ENCODE measurements at regions not wholly inside any gene's neighbourhood (a gene's known extent, or its start where the extent isn't known, plus 50 kb on each side); places are given as distances from the start of the nearest gene placed in this dataset.

GRCh38 chr5:97891971-97892370, 708.9 kb upstream of the RIOK2 start:
- peaks cover 0 to 5% of the 10 kb centered on the region in 2 donors for H3K9me3 ChIP-seq (replicated peaks in 1 of 2; ENCODE audit: control insufficient read depth in 1 of 2, insufficient read depth in 1 of 2, low read length in 2 of 2)
- no peak overlapping the region for H3K9ac ChIP-seq (ENCODE audit: insufficient read depth, low read length, poor library complexity, severe bottlenecking)
- no peaks in the 10 kb centered on the region for H3K4me1 ChIP-seq (ENCODE audit: control insufficient read depth in 1 of 2, insufficient read depth in 2 of 2, low read length in 2 of 2)
- H3K4me3 ChIP-seq (replicated peaks in 1 of 3; ENCODE audit: low read depth in 2 of 3, low read length in 3 of 3): no peak overlapping the region
- DNase-seq: no peak
- H3K27ac Mint-ChIP-seq: no peak overlapping the region
- H3K79me2 ChIP-seq (ENCODE audit: insufficient read depth, low read length): no peaks in the 10 kb centered on the region
- no peak overlapping the region for H3K27ac ChIP-seq (ENCODE audit: low read depth in 1 of 2, low read length in 2 of 2)
- no peaks in the 10 kb centered on the region for H4K20me1 ChIP-seq (ENCODE audit: insufficient read depth, low read length)
- intact Hi-C loops (cut with micrococcal nuclease): no loop called here
- peaks cover 0 to 8% (median 5%) of the 10 kb centered on the region in 7 donors for H3K9me3 Mint-ChIP-seq
- no peaks in the 10 kb centered on the region for H3K27me3 Mint-ChIP-seq (ENCODE audit: low read depth in 3 of 3)
- H3K4me2 ChIP-seq (replicated peaks; ENCODE audit: extremely low read depth, low read length, poor library complexity, severe bottlenecking): no peak overlapping the region
- no peaks in the 10 kb centered on the region for H3K4me1 Mint-ChIP-seq
- no peaks in the 10 kb centered on the region for H3K36me3 ChIP-seq (replicated peaks in 1 of 2; ENCODE audit: control insufficient read depth in 1 of 2, insufficient read depth in 2 of 2, low read length in 2 of 2)
- H2AFZ ChIP-seq (ENCODE audit: insufficient read depth, low read depth, low read length, poor library complexity, severe bottlenecking): no peak overlapping the region
- H3K27me3 ChIP-seq (ENCODE audit: control insufficient read depth in 2 of 2, insufficient read depth in 2 of 2, low read length in 2 of 2): no peaks in the 10 kb centered on the region
- no peak overlapping the region for H3K4me3 Mint-ChIP-seq
- TF ChIP-seq, protein P1, sequence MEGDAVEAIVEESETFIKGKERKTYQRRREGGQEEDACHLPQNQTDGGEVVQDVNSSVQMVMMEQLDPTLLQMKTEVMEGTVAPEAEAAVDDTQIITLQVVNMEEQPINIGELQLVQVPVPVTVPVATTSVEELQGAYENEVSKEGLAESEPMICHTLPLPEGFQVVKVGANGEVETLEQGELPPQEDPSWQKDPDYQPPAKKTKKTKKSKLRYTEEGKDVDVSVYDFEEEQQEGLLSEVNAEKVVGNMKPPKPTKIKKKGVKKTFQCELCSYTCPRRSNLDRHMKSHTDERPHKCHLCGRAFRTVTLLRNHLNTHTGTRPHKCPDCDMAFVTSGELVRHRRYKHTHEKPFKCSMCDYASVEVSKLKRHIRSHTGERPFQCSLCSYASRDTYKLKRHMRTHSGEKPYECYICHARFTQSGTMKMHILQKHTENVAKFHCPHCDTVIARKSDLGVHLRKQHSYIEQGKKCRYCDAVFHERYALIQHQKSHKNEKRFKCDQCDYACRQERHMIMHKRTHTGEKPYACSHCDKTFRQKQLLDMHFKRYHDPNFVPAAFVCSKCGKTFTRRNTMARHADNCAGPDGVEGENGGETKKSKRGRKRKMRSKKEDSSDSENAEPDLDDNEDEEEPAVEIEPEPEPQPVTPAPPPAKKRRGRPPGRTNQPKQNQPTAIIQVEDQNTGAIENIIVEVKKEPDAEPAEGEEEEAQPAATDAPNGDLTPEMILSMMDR (IDR thresholded peaks at IDR 0.05): no peak
- no peaks in the 10 kb centered on the region for H3K36me3 Mint-ChIP-seq

GRCh38 chr5:97903742-97904141, 720.7 kb upstream of the RIOK2 start:
- H3K27me3 Mint-ChIP-seq (ENCODE audit: low read depth in 3 of 3): no peaks in the 10 kb centered on the region
- Histone ChIP-seq H3K36me3 (replicated peaks in 1 of 2; ENCODE audit: control insufficient read depth in 1 of 2, insufficient read depth in 2 of 2, low read length in 2 of 2) (no peaks in the 10 kb centered on the region), H3K9me3 (replicated peaks in 1 of 2; ENCODE audit: control insufficient read depth in 1 of 2, insufficient read depth in 1 of 2, low read length in 2 of 2) (peaks cover 16 to 22% of the 10 kb centered on the region in 2 donors), H3K4me3 (replicated peaks in 1 of 3; ENCODE audit: low read depth in 2 of 3, low read length in 3 of 3) (no peak overlapping the region), H4K20me1 (ENCODE audit: insufficient read depth, low read length) (no peaks in the 10 kb centered on the region), H3K27ac (ENCODE audit: low read depth in 1 of 2, low read length in 2 of 2) (no peak overlapping the region), H3K9ac (ENCODE audit: insufficient read depth, low read length, poor library complexity, severe bottlenecking) (no peak overlapping the region), H3K4me1 (ENCODE audit: control insufficient read depth in 1 of 2, insufficient read depth in 2 of 2, low read length in 2 of 2) (no peaks in the 10 kb centered on the region), H2AFZ (ENCODE audit: insufficient read depth, low read depth, low read length, poor library complexity, severe bottlenecking) (no peak overlapping the region), H3K27me3 (ENCODE audit: control insufficient read depth in 2 of 2, insufficient read depth in 2 of 2, low read length in 2 of 2) (no peaks in the 10 kb centered on the region), H3K4me2 (replicated peaks; ENCODE audit: extremely low read depth, low read length, poor library complexity, severe bottlenecking) (no peak overlapping the region), H3K79me2 (ENCODE audit: insufficient read depth, low read length) (no peaks in the 10 kb centered on the region)
- DNase-seq: no peak
- no peak overlapping the region for H3K4me3 Mint-ChIP-seq
- WGBS (ENCODE audit: insufficient coverage): no CpG with 5 or more reads among the region's 2 CpGs
- no peak overlapping the region for H3K27ac Mint-ChIP-seq
- TF ChIP-seq, protein P1 (IDR thresholded peaks at IDR 0.05): no peak
- peaks cover 9 to 29% (median 11%) of the 10 kb centered on the region in 7 donors for H3K9me3 Mint-ChIP-seq
- H3K4me1 Mint-ChIP-seq: no peaks in the 10 kb centered on the region
- intact Hi-C loops (cut with micrococcal nuclease): no loop called here
- no peaks in the 10 kb centered on the region for H3K36me3 Mint-ChIP-seq
